Loucy (cell line): ENCODE measurements at regions not wholly inside any gene's neighbourhood (a gene's known extent, or its start where the extent isn't known, plus 50 kb on each side); places are given as distances from the start of the nearest gene placed in this dataset.

ENCODE experiments used
- CTCF ChIP-seq: fragments of 200-600 bp; sonication (generic); conservative IDR thresholded peaks from 2 replicates; pipeline ENCODE4 v1.5.1; 2014; ENCODE audit warnings: mild to moderate bottlenecking, antibody characterized with exemption, low read length
- EZH2phosphoT487 ChIP-seq: fragments of 200-600 bp; IDR thresholded peaks from 2 replicates; pipeline ENCODE4 v1.6.1; 2018; ENCODE audit warnings: antibody characterized with exemption, mild to moderate bottlenecking, moderate library complexity, borderline replicate concordance

GRCh38 chr10:58932126-58932525 lies 244.3 kb upstream of the PHYHIPL start:
- TF ChIP-seq CTCF (no peak), EZH2phosphoT487 (no peak)
